AML-193 (cell line): ENCODE measurements at regions not wholly inside any gene's neighbourhood (a gene's known extent, or its start where the extent isn't known, plus 50 kb on each side); places are given as distances from the start of the nearest gene placed in this dataset.

Experiments
- DNase-seq, 2 experiments: peaks; one replicate each; lab custom pipeline; 2025; lab: John Stamatoyannopoulos, UW

GRCh38 chr17:79521225-79521624 is 89.6 kb downstream of the RBFOX3 start:
- DNase-seq: no peak

DNA sequence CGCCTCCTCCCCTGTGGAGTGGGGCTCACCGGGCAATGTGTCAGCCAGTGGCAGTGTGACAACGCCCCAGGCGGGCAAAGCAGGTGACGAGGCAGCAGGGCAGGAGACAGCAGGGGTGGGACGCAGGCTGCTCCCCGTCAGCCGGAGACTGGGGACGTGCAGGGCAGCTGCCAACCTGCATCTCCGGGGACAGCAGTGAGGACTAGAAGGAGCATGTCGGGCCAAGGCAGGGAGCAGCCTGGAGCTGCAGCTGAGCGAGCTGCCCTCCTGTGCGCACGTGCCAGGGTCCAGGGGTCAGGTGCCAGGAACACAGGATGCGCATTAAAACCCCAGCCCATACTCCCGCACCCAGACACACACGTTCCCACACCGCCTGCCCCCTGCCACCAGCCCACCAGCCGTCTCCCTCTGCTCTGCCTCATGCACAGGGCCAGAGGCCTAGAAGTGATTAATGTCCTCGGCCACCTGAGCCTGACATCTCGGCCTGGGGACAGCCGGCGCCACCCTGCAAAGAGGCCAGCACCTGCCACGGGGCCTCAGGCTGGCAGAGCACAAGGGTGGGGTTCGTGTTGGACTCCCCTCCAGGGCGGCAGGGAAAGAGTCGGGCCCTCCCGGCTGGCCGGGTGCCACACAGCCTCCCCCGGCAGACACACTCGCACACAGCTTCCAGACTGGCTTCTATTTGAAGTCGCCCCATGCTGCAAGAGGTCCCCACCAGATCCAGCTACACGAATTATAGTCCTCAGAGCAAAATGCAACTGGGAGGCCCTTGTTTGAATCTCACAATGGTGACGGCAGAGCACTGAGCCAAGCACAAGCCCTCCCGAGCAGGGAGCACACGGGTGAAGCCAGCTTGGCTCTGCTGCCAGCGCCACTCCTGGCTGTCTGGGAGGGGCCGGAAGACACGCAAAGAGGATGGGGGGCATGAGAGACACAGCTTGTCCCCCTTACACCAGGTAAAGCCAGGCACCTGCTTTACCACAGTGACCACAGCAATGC is 90.4 kb downstream of the RBFOX3 start:
- no peak for DNase-seq

DNA sequence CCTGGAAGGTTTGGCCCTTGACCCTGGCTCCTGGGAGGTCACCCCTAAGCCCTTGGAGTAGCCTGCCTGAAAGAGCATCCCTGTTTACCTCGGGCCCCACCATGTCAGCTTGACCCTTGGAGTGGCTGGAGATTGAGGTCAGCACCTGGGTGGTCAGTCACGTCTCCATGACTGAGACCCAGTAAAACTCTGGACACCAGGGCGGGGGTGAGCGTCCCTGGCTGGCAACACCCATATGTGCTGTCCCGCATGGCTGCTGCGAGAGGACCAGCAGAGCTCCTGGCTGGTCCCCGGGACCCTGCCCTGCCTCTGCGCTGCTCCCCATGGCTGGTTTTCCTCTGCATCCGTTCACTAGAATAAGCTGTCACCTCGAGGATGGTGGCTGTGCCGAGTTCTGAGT is 91.2 kb downstream of the RBFOX3 start:
- no peak for DNase-seq

GRCh38 chr17:79518585-79519523 is 92.0 kb downstream of the RBFOX3 start:
- no peak for DNase-seq

DNA sequence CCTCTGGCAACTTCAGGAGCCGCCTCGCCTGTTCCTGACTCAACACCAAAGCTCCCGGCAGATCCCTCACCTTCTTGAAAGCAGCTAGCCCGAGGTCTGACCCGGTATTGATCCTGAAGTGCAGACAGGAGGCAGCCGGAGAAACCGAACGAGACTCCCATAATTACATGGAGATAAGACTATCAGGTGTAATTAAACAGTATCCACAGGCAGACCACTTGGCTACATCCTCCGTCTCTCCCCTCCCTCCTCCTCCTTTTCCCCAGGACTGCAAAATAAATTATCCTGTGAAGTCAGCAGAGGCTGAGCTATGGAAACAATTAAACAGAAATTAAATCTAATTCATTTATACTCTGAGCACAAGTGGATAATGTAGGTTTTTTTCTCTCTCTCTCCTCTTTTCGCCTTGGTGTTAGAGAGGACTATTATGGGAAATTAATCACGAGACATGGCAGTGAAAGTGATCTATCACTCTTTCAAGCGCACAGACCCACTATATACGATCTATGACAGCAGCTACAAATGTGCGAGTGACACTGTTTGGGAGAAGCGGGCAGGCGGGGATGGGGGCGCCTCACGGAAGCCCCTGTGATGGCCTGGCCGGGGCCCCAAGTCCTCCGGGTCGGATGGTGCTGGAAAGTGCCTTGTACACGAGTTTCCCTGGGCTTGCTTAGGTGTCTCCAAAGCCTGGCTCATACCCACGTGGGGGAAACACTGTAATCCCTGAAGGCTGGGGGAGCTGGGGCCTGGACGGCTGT is 92.8 kb downstream of the RBFOX3 start:
- DNase-seq: no peak

DNA sequence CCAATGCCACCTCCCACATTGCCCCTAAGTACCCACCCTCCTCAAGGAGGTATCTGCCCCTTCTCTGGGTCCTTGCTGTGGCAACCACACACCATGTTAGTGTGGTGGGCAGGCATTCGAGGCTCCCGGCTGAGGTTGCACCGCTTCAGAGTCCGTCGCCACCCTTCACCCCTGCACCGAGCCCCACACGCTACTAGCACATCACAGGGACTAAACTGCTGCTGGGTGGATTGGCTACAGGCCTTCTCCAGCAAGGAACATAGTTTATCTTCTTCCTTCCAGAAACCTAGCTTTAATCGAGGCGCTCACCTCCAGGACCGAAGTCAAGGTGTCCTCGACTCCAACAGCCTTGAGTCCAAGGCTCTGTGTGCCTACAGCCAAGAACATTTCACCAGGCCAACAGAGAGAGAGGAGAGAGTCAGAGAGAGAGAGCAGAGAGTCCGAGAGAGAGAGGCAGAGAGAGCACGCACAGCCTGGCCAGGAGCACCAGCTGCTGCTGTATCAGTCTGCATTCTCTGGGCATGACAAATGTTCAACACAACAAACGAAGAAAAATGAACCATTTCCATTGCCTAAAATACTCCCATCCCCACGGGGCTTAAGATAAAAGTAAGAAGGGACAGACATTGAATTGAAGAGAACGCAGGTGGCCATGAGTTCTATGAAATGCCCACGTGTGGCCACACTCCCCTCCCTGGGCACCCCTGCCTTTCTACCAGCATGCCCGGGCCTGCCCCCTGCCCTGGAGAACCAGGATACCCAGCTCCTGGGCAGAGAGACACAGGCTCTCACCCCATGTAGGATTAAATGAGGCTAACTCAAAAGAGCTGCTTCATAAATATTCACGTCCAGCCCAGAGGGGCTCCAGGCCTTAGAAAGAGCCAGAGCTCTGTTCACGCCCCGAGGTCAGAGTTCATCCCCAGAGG is 94.9 kb downstream of the RBFOX3 start:
- DNase-seq: no peak

DNA sequence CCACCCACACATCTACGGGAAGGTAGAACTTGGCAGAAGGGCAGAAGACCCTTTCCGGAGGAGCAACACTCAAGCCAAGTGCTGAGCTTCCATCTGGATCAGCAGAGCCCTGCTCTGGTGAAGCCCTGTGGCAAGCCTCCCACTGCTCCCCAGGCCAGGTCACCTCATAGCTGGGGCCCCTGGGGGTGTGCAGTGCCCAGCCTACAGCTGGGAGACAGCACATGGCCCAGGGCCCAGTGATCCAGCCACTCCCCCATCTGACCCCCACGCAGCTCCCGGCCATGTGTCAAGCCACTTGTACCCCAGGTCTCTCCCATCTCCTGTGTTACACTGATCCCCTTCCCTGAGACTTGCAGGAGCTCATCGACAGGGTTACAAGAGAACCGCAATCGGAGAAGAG is 95.7 kb downstream of the RBFOX3 start:
- no peak for DNase-seq

DNA sequence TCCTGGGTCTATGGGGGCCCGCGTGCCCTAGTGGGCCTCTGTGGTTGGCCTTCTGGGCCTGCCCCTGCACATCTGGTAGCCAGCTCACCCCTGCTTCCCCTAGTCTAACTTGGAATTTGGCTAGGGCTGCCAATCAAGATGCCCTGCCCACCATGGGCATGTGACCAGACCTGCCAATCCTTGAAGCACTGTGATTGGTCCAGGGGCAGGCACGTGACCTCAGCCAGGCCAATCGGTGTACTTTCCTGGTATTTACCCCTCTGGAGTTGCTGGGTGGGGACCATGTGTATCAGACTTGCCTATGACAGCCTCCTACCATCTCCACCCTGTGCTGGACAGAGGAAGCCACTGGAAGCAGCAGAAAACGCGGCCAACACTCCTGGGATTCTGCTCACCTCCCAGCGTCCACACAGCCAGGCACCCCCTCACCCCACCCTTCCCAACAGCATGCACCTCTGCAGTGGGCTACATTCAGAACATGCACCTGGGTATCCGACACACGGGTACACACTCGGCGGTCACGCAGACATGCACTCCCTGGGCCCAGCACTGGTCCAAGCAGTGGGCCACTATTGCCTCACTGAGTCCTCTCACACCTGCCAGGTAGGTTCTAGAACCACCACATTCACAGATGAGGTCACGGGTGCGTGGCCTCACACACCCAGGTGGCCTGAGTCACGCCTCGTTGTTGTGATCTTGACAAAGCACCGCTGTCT is 96.9 kb downstream of the RBFOX3 start:
- DNase-seq: no peak

DNA sequence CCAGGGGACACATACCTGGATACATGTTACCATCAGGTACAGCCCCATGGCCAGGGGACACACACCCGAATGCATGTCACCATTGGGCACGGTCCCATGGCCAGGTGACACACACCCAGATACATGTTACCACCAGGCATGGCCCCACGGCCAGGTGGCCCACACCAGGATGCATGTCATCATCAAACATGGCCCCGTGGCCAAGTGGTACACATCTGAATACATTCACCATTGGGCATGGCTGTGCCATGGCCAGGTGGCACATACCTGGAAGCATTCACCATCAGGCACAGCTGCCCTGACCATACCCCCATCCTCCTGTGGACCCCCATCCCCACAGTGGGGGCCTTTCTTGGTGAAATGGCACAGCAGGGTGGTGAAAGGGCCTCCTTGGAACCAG is 97.6 kb downstream of the RBFOX3 start:
- no peak for DNase-seq

DNA sequence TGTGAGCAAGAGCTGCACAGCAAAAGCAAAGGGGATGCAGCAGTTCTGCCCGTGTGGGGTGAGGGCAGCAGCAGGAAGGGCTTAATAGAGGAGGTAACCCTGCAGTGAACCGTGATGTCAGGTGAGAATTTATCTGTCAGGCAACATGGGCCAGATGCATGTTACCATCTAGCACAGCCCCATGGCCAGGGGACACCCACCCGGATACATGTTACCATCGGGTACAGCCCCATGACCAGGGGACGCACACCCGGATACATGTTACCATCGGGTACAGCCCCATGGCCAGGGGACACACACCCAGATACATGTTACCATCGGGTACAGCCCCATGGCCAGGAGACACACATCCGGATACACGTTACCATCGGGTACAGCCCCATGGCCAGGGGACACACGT is 99.4 kb downstream of the RBFOX3 start:
- no peak for DNase-seq

GRCh38 chr17:79510071-79510470 is 100.8 kb downstream of the RBFOX3 start:
- DNase-seq: no peak

GRCh38 chr17:79509490-79509889 is 101.4 kb downstream of the RBFOX3 start:
- DNase-seq: no peak

DNA sequence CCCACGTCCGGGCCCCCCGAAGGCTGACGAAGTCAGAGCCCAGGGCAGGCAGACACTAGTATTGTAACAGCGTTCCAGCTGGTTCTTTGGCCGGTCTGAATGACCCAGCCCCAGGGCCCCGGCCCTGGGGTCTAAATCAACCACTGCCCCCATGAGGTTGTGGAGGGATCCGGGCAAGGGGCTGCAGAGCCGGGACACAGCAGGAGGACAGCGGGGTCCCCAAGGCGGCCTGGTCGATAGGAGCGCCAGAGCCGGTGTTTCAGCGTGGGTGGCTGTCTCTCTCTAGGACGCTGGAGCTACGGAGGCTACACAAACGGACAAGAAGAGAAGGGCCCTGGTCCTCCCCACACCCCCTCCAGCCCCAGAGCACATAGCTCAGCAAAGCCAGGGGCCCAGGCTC is 101.8 kb downstream of the RBFOX3 start:
- no peak for DNase-seq

- DNase-seq: no peak
Observed at GRCh38 chr17:79508291-79508716, 102.5 kb downstream of the RBFOX3 start.

- DNase-seq: no peak
Observed at GRCh38 chr17:79506955-79507354, 103.9 kb downstream of the RBFOX3 start.

DNA sequence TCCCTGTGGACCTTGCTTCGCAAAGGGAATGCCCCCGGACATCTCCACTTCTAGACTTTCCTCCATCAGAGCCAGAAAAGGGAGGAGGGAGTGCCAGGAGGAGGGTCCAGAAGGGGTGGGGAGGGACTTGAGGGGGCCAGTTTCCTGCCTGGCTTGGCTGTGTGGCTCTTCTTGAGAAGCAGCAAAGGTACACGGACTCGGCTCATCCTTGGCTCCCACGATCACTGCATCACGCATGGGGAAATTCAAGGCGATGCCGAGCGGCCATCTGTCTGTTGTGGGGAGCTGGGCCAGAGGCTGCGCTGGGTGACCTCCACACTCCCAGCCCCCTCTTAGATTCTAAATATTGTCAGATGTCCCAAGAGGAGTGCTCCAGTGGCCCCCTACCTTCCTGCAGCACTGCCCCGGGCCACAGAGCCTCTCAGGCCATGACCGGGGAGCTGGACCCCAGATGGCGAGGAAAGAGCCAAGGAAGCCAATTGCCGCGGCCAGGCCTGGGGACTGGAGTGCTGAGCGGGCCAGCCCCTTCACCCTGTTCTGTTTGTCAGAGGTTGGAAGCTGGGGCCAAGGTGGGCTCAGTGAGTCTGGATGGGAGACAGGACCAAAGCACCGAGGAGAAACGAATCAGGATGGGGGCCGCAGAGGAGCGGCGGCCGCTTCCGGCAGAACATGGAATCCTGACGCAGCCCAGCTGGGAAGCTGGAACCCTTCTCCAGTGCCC is 104.5 kb downstream of the RBFOX3 start:
- no peak for DNase-seq

- DNase-seq: no peak
Observed at GRCh38 chr17:79505199-79505598, 105.7 kb downstream of the RBFOX3 start.

GRCh38 chr17:79504181-79504605 is 106.7 kb downstream of the RBFOX3 start:
- DNase-seq: no peak

DNA sequence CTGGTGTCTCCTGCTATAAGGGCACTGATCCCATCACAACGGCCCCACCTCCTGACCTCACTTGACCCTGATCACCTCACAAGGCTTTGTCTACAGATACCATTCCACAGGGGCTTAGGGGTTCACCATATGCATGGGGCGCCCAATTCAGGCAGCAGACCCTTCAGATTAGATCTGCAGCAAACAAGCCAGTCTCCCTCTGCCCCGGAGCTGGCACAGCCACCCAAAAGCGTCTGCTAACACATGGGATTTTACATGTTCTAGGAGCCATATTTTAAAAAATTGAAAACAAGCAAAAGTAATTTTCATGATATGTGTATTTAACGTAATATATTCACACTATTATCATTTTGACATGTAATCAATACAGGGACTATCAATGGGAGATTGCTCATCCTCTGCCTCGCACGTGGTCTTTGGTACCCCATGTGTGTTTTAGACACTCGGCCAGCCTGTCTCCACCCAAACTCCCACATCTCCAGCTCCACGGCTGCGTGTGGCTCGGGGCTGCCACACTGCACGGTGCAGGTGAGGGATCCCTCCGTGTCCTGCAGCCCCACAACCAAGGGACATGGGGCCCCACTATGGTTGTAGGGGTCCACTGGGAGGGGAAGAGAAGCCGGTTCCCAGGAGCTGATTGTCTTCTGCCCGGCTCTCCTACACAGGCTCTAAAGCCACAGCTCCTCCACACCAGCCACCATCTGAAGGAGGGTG is 107.6 kb downstream of the RBFOX3 start:
- DNase-seq: no peak
